Sigmoid colon (tissue), 6 donors: ENCODE measurements at regions not wholly inside any gene's neighbourhood (a gene's known extent, or its start where the extent isn't known, plus 50 kb on each side); places are given as distances from the start of the nearest gene placed in this dataset.
"Not testable (repeated sequence)": the region's sequence is repeated elsewhere in the genome, so short reads cannot be mapped to it uniquely, and the experiment has no call there.

Source experiments
- DNase-seq: peaks from one replicate; pipeline ENCODE4 v3.0.0-alpha.2; 2019
- H3K27ac ChIP-seq, 4 donors: fragments of 200-600 bp; sonication (generic); one replicate each; pipeline ENCODE4 v1.5.1; 2016 to 2019; ENCODE audit warnings: mild to moderate bottlenecking in 1 of 4
- H3K27me3 ChIP-seq, 3 donors: fragments of 200-600 bp; sonication (generic); one replicate each; pipeline ENCODE4 v1.5.1; 2019; ENCODE audit warnings: mild to moderate bottlenecking in 1 of 3
- H3K36me3 ChIP-seq, 4 donors: fragments of 200-600 bp; sonication (generic); one replicate each; pipeline ENCODE4 v1.5.1; 2016 to 2019
- H3K4me1 ChIP-seq, 4 donors: fragments of 200-600 bp; sonication (generic); one replicate each; pipeline ENCODE4 v1.5.1; 2017 to 2019
- H3K4me3 ChIP-seq, 4 donors: fragments of 200-600 bp; sonication (generic); one replicate each; pipeline ENCODE4 v1.5.1; 2017 to 2019; ENCODE audit warnings: mild to moderate bottlenecking in 2 of 4, moderate library complexity in 1 of 4
- H3K9me3 ChIP-seq, 4 donors: fragments of 200-600 bp in 3 of 4; sonication (generic) in 3 of 4; one replicate each; pipeline versions ENCODE4 v1.5.1 to v1.6.1; 2013 to 2019
- EP300 ChIP-seq, 4 donors: sonication (generic); formaldehyde crosslinking; IDR thresholded peaks; one replicate each; pipeline ENCODE4 v1.6.1; 2017; ENCODE audit warnings: antibody characterized with exemption in 4 of 4
- POLR2A ChIP-seq, 2 donors: fragments of 450-650 bp; IDR thresholded peaks; one replicate each; pipeline ENCODE4 v1.6.1; 2016; ENCODE audit warnings: antibody characterized with exemption in 2 of 2, mild to moderate bottlenecking in 2 of 2, moderate library complexity in 2 of 2
- POLR2AphosphoS5 ChIP-seq, 4 donors: sonication (generic); formaldehyde crosslinking; IDR thresholded peaks; one replicate each; pipeline ENCODE4 v1.6.1; 2017; ENCODE audit warnings: antibody characterized with exemption in 4 of 4
- WGBS, 2 donors: extraction: QIAGEN DNeasy Blood & Tissue Kit; methylation state at CpG; one replicate each; pipeline ENCODE4 v1.1.7; 2013; 5-methylcytosine and 5-hydroxymethylcytosine counted together
- intact Hi-C: fragments of 100-400 bp; cut with DNase I; formaldehyde crosslinking; loops from one replicate; pipeline ENCODE4 v1.15.1; 2023
- TF ChIP-seq, protein P1 (sequence below), 4 experiments: fragments of 450-650 bp in 3 of 4; fragments of 200-600 bp in 1 of 4; IDR thresholded peaks; one replicate each; pipeline ENCODE4 v1.5.1; 2016 to 2019; ENCODE audit warnings: antibody characterized with exemption in 4 of 4, mild to moderate bottlenecking in 3 of 4, moderate library complexity in 2 of 4
- donor health status: healthy with polysubstance abuse.
- donor health status: healthy.

DNA sequence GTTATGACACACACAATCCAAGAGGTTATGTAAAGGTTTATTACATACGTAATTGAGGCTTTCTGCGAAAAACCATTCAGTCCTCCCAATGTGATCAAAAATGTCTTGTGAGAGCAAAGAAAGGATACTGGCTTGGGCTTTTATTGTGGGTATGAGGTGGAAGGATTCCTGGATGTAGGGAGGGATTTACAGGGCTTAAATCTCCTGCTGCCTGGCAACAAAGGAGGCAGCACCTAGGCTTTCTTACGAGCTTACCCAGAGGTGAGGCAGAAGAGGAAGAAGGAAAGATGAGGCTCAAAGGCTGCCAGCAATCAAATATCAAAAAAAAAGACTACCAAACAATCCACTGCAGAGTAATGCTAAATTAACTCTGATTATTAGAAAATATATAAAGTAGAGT lies 1149.5 kb upstream of the POT1 start:
- H3K27me3 ChIP-seq: no peaks in the 10 kb centered on the region
- WGBS, 2 donors: 78 to 83% methylated on average over 3 of the region's 3 CpGs

DNA sequence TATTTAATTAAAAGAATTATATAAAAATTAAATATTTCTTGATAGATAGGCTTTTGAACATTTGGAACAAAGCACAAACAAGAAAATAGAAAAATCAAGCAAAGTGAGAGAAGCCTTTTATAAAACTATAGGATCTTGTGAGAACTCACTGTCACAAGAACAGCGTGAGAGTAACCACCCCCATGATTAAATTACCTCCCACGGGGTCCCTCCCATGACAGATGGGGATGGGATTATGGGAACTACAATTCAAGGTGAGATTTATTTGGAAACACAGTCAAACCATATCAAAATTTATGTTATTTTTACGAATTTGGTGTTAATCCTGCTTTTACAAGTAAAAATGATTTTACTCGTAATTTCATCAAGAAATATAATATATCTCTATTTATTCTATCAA lies 1136.1 kb upstream of the POT1 start:
- intact Hi-C loops: no loop called here
- Histone ChIP-seq H3K27me3 (no peaks in the 10 kb centered on the region), H3K4me1 (no peaks in the 10 kb centered on the region), H3K9me3 (no peaks in the 10 kb centered on the region), H3K4me3 (no peak overlapping the region), H3K27ac (no peak overlapping the region), H3K36me3 (no peaks in the 10 kb centered on the region)
- WGBS, 2 donors: 71 to 79% methylated on average over 4 of the region's 4 CpGs
- DNase-seq: no peak
- TF ChIP-seq, protein P1, sequence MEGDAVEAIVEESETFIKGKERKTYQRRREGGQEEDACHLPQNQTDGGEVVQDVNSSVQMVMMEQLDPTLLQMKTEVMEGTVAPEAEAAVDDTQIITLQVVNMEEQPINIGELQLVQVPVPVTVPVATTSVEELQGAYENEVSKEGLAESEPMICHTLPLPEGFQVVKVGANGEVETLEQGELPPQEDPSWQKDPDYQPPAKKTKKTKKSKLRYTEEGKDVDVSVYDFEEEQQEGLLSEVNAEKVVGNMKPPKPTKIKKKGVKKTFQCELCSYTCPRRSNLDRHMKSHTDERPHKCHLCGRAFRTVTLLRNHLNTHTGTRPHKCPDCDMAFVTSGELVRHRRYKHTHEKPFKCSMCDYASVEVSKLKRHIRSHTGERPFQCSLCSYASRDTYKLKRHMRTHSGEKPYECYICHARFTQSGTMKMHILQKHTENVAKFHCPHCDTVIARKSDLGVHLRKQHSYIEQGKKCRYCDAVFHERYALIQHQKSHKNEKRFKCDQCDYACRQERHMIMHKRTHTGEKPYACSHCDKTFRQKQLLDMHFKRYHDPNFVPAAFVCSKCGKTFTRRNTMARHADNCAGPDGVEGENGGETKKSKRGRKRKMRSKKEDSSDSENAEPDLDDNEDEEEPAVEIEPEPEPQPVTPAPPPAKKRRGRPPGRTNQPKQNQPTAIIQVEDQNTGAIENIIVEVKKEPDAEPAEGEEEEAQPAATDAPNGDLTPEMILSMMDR (IDR thresholded peaks at IDR 0.05): no peak
- TF ChIP-seq POLR2AphosphoS5 (IDR thresholded peaks at IDR 0.05): no peak
- TF ChIP-seq POLR2A (IDR thresholded peaks at IDR 0.05): no peak
- no peak for TF ChIP-seq EP300 (IDR thresholded peaks at IDR 0.05)

More for the DNA sequence above, 1149.5 kb upstream of the POT1 start:
- intact Hi-C loops: no loop called here
- no peak for DNase-seq
- Histone ChIP-seq H3K36me3 (no peaks in the 10 kb centered on the region), H3K27ac (no peak overlapping the region), H3K4me1 (no peaks in the 10 kb centered on the region), H3K9me3 (no peaks in the 10 kb centered on the region), H3K4me3 (no peak overlapping the region)
- TF ChIP-seq, protein P1 (IDR thresholded peaks at IDR 0.05): no peak
- TF ChIP-seq EP300 (IDR thresholded peaks at IDR 0.05) (no peak), POLR2AphosphoS5 (IDR thresholded peaks at IDR 0.05) (no peak), POLR2A (IDR thresholded peaks at IDR 0.05) (no peak)

DNA sequence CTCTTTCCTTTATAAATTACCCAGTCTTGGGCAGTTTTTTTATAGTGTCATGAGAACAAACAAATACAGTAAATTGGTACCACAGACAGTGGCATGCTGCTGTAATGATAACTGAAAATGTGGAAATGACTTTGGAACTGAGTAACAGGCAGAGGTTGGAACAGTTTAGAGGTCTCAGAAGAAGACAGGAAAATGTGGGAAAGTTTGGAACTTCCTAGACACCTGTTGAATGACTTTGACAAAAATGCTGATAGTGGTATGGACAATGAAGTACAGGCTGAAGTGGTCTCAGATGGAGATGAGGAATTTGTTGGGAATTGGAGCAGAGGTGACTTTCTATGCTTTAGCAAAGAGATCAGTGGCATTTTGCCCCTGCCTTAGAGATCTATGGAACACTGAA lies 1128.4 kb upstream of the POT1 start:
- Histone ChIP-seq H3K27ac (no peak overlapping the region), H3K27me3 (no peaks in the 10 kb centered on the region), H3K36me3 (no peaks in the 10 kb centered on the region), H3K4me3 (no peak overlapping the region), H3K4me1 (no peaks in the 10 kb centered on the region), H3K9me3 (no peaks in the 10 kb centered on the region)
- intact Hi-C loops: no loop called here
- DNase-seq: no peak
- TF ChIP-seq POLR2AphosphoS5 (IDR thresholded peaks at IDR 0.05): no peak
- TF ChIP-seq, protein P1 (IDR thresholded peaks at IDR 0.05): no peak
- no peak for TF ChIP-seq EP300 (IDR thresholded peaks at IDR 0.05)
- no peak for TF ChIP-seq POLR2A (IDR thresholded peaks at IDR 0.05)

DNA sequence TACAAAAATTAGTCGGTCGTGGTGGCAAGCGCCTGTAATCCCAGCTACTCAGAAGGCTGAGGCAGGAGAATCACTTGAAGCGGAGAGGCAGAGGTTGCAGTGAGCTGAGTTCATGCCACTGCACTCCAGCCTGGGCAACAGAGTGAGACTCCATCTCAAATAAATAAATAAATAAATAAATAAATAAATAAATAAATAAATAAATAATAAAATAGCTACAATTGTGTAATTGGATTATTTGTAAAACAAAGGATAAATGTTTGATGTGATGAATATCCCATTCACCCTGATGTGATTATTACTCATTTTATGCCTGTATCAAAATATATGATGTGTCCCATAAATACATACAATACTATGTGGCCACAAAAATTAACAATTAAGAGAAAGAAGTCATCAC lies 1127.0 kb upstream of the POT1 start:
- H3K36me3 ChIP-seq, H3K4me1 ChIP-seq, H3K9me3 ChIP-seq, H3K27me3 ChIP-seq, intact Hi-C loops, DNase-seq, H3K27ac ChIP-seq, H3K4me3 ChIP-seq: not testable (repeated sequence)
- WGBS, 2 donors: 95% methylated on average over 4 of the region's 4 CpGs

DNA sequence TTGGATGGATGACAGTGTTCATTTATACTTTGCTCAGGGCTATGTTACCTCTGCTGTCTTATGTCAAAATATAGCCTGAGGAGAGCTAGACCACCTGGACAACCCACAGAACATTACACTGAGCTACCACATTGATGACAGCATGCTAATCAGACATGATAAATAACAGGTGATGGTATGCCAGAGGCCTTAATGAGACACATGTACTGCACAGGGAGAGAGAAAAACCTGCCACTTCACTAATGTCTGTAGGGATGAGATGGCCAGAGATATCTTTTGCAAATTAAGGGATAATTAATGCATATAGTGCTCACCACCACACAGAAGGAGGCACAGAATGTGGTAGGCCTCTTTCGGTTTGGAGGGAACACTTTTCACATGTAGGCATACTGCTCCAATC lies 1122.6 kb upstream of the POT1 start:
- TF ChIP-seq POLR2AphosphoS5 (IDR thresholded peaks at IDR 0.05): no peak
- no peak for TF ChIP-seq EP300 (IDR thresholded peaks at IDR 0.05)
- TF ChIP-seq, protein P1 (IDR thresholded peaks at IDR 0.05): no peak
- TF ChIP-seq POLR2A (IDR thresholded peaks at IDR 0.05): no peak
- Histone ChIP-seq H3K36me3 (no peaks in the 10 kb centered on the region), H3K4me1 (no peaks in the 10 kb centered on the region), H3K27ac (no peak overlapping the region), H3K27me3 (no peaks in the 10 kb centered on the region), H3K4me3 (no peak overlapping the region), H3K9me3 (peaks cover 0 to 5% (median 0%) of the 10 kb centered on the region in 4 donors)
- intact Hi-C loops: no loop called here
- DNase-seq: no peak
- 83 to 85% methylated on average over 1 of the region's 1 CpG for WGBS, 2 donors
